NCI-H82 treated with DMSO at 0.1 percent for 48 hours (cell line): ENCODE measurements at regions not wholly inside any gene's neighbourhood (a gene's known extent, or its start where the extent isn't known, plus 50 kb on each side); places are given as distances from the start of the nearest gene placed in this dataset.
A peak's percentile ranks its signal among the peaks of the same experiment; 100 is the strongest.

ENCODE experiments used
- DNase-seq: peaks from one replicate; lab custom pipeline; 2025; ENCODE audit not compliant: unreplicated experiment; lab: John Stamatoyannopoulos, UW

DNA sequence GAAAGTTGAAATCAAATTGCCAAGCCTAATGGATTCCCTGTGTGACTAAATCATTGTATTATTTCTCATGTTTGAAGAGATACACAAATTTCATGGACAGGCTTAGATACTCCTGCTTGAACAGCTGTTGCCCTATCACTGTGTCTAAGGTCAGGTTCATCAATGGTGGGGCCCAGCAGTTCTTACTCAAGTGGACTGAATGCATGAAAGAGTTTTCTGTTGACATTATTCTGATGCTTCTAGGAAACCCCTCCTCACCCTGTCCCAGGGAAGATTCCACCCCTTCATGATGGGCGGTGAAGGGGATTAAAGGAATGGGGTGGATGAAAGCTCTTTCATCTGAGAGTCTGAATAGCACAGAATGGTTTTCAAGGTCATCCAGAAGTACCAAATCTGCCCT, 148.8 kb downstream of the INO80D start:
- DNase-seq, result no peak

DNA sequence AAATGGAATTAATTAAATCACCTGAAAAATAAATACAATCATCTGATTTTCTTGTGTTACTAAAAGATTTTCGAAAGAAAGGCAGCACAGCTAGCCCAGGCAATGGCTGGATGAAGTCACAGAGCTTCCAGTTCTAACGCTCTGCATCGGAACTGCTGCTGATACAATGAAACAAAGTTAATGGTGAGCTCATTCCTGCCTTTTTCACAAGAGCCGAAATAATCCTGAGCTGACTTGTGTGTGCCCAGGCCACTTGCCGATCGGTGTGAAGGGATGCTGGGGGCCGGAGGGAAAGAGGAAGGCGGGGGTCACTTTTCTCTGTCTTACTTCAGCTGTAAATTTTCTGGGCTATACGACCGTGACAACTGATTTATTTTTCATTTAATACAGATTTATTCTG, 149.5 kb downstream of the INO80D start:
- DNase-seq, result no peak

DNA sequence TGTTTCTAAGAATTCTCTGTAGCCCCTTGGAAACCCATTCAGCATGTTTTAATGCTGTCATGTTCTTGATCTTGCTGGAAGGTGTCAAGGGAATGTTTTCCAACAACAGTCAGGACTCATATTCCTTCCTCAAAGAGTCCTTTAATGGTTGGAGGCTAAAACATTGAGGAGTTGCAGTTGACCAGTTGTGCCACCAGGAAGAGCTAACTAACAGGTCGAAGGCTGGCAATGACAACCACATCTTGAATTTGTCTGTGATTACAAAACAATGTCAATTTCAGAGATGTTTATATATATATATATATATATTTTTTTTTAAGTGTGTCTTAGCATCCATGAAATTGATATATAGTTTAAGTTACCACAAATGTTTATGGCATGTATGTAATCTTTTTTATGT, 151.5 kb downstream of the INO80D start:
- DNase-seq, result no peak

DNA sequence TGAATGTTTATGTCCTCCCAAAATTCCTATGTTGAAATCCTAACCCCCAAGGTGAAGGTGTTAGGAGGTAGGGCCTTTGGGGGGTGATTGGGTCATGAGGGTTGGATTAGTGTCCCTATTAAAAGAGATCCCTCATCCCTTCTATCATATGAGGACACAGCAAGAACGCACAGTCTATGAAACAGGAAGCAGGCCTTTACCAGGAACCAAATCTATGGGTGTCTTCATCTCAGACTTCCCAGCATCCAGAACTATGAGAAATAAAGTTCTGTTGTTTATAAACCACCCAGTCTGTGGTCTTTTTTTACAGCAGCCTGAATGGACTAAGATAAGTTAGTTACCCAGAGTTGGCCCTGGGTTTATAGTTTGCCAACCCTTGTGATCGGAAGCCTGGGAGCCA, 153.1 kb downstream of the INO80D start:
- DNase-seq, result no peak

DNA sequence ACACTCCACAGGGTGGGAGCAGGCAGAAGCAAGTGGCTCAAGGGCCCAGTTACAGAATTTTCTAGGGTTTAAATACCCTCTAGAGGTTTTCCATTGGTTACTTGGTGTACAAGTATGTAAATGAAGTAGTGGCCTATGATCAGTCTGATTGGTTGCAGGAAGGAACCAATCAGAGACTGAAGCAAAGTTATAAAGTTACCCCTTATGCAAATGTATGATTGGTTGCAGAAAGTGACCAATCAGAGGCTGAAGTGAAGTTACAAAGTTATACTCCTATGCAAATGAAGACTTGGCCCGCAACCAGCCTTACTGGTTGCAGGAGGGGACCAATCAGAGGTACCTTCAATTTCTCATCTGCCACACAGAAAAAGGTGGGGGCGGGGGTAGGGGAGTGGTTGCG, 154.6 kb downstream of the INO80D start:
- DNase-seq, result no peak

DNA sequence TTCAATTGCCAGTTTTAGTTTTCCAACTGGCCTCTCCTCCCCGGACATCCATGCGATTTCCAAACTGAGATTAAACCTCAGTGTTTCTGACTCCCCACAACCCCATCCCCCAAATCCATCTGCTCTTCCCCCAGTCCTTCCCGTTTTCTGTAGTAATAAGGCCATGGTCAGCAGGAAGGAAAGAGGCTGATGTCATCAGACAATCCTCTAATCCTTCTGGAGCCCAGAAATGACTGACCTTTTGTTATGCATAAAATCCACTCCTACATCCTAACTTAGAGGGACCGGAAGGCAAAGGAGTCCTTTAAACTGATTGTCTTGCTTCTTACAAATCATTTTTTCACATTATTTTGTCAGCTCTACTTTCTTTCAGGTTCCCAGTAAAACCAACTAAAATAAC, 155.8 kb downstream of the INO80D start:
- DNase-seq, result peak; percentile 62

DNA sequence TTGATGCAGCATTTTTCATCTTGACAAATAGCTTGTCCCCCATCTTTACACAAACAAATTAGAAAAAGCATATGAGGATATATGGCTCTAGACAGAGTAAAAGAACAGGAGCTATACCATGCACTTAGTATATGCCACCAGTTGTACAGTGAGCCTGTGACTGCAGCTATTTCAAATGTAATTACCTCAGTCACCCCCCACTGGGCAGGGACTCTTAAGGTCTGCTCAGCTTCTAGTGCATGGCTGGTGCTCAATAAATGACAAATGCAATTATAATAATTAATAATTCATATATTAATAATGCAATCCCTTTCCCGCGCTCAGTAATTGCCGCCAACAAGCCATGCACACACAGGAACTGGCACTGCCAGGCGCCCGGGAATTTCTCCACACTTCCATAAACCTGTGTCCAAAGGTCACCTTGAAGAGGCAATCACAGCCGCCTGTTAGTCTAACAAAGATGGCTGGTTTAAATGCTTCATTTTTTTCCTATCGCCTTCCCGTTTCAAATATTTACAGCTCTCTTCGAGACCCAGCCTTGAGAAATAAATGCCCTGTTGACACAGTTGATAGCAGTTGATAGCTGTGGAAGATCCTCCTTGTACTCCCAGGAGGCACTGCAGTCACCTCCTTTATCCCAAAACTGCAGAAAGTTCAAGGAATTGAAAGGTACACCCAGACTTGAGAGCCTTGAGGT, 156.6 kb downstream of the INO80D start:
- no peak for DNase-seq

DNA sequence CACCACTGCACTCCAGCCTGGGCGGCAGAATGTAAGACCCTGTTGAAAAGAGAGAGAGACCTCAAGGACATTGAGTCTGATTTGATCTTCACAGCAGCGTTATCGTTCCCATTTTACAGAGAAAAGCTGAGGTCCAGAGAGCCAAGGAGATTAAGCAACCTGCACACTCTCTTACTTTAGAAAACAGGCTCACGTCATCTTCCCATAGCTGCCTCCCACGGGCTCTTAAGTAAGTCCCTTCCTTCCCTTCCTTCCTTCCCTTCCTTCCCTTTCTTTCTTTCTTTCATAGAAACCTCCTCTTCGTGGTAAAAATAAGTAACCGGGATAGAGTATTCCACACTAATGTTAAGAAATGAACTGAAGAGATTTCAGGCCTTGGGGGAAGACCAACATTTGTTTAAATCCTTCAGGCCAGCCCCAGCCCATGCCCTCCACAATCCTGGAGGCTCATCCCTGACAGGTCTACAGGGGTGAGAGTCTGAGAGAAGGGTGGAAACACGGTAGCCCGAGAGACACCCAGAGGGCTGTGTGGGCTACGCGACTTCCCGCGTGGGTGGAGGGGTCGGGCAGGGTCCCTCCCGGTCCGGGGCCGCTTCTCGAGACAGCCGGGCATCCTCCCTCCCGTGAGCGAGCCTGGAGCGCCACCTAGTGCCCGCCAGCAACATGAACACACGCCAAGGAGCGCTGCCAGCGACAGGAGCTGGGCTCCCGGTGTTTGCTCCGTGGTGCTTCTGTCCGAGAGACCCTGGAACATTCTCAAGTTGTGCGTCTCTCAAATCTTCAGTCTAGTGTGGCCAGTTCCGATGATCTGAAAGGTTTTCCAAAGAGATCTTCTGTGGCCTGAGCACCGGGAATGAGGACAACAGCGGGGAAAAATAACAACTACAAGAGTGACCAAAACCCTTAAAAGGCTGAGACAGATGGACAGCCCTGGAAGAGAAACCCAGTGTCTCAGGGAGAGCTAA, 160.3 kb downstream of the INO80D start:
- DNase-seq, result peak; percentile 43

DNA sequence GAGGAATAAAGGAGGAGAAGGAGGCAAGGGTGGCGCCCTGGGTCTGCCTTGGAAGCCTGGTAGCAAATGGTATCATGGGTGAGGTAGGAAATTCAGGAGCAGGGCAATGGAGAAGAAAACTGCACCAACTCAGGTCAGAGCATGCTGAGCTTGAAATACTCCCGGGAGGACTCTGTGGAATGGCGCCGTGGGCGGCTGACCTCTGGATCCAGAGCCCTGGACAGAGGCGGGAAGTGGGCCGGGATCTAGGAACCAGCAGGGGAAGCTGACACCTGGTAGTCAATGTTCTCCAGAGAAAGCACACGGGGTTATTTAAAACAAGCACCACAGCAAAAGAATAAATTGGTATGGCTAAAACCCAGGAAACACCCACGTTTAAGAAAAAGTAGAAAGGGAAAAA, 161.3 kb downstream of the INO80D start:
- DNase-seq, result no peak

DNA sequence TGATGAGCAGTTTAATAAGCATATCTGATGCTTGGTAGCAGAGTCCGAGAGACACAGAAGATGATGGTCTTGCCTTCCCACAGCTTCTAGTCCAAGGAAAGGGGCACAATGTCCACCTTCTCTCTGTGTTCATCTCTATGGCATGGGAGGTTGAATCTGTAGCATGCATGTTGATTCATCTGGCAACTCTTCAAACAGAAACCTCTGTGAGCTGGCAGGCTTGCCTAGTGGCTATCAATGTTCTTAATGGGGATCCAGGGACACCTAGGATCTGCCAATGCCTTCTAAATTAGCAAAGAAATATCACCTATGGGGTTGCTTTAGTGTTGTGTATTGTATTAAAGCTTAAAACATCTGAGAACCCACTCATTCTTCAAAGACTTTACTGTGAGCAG, 170.8 kb downstream of the INO80D start:
- no peak for DNase-seq

DNA sequence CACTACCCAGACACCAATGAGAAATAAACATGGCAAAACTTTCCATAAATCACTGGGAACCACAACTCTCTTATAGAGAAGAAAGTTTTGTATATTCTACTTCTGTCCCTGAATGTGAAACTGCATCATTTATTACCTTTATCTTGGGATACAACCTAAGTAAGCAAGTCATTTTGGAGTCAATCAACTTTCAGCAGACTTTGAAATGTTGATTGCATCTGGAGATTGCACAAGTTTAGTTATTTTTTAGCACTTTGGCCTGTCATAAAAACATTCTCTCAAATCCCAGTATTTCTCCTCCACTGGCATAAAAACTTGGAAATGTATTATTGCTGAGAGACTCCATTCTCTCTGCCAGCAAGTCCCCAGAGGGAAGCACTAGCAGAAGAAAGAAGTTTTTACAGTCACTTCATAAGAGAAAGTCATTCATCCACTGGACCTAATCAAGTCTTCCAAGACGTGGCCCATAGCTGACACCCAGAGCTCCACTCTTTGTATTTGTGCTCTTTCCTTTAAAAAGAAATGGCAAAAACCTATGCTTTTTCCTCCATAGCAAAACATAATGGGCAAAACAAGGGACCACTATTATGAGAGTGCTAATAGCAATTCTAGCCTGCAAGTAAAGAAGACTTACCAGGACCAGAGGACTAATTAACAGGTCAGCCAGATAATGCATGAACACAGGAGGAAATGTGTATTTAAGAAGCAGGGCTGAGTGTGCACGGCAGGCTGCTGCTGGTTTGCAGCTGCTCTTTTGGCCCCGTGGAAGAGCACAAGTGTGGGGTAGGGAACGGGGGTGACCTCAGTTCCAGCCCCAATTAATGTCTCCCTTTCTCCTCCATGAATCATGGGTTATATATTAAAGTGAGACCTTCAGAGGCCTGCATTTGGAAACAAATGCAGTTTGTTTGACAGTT, 171.5 kb downstream of the INO80D start:
- no peak for DNase-seq

DNA sequence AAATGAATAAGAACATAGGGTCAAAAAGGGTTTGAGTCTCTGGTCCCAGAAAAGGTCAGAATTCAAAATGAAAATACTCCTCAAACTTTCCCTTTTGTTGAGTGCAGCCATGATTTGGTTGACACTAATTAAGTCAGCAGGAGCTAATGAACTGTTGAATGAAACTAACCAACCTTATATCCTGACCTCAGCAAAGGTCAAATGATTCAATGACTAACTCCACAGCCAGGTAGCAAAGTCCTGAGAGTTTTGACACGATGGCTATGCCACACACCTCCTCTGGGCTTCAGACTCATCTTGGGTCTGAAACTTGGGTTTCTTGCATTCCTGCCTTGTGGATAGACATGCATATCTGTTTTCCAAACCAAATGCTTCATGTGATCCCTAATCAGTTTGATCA, 172.3 kb downstream of the INO80D start:
- DNase-seq, result no peak

DNA sequence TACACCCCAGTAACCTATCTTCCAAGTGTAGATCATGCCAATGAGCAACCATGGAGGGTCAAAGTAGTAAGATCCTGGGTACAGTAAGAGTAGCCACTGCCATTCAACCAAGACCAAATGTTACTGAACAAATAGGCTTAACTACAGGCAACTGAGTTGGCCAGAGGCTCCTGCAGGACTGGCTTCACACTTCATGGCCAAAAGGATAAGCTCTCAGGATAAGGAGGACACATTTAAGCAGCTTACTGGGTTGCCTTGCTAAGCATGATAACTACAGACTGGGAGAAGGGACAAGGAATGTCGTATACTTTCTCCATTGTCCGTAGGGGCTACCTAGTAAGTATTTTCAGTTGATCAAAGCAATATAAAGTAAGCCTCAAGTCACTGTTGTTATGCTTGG, 174.7 kb downstream of the INO80D start:
- peak; percentile 68 for DNase-seq

DNA sequence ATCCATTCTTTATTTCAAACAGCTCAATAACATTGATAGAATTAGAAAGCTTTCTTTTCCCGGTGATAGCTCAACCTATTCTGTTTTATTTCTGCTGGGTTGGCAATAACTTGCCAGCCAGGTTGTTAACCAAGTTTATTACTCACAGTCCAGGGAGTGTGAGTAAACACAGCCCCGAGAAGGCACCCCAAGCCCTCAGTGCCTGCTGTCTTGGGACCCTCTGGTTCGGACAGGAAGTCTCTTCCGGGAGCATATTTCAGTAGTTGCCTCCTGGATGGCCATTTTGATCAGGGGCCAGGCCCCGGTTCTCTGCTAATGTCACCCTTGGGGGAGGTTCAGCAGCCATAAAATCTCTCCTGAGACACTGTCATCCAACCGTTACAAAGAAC, 176.8 kb downstream of the INO80D start:
- DNase-seq, result no peak

DNA sequence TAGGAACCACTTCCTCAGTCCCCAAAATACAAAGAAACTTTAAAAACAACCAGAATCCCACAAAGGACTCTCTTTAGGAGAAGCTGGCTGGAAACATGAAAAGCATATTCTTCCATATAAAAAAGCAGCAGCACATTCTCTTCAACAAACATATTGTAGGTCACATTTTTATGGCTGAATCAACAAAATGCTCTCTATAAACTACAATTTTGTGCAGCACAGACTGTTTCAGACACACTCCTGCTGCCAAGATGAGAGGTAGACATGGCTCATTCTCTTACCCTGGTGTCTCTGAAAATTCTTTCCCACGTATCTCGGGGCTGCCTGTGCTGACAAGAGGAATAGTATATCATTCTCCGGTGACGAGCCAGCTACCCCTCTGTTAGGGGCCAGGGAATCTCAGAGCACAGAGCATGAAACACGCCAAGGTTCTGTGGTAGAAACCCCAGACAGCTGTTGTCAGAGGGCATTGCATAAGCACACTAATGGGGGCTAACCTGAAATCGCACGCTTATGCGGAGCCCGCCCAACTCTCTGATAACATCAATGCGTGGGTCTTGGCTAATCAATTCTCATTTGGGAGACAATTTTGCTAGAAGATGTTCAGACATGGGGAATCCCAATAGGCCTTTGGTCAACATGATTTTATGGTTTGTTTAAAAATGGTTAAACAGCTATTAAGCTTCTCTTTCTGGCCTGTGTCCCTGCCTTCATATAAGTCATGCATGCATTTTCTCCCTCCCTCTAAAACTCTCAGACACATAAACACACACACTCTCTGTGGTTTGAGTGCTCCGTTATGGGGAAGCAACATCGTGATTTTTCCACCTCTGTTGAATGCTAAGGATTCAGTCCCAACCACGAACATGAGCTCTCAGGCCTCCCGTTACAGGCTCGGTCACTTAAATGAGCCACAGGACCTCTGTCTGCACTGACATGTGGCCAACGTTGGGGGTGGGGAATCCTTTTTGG, 177.5 kb downstream of the INO80D start:
- no peak for DNase-seq

DNA sequence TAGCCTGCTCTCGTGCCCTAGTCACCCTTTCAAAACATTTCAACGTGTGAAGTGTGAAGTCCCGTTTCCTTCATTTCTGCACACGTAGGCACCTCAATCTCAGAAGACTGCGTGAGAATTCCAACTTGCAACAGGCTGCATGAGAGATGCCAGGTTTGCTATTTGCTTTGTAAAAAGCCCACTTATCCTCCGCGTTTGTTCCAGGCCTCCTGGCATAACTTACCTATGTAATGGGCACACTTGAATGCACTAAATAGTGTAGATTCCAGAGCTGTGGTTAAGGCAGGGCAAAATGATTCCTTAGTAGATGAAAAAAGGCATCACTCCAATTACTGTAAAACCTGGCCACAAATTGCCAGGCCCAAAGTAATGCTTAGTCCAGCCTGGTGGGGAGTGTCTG, 179.6 kb downstream of the INO80D start:
- no peak for DNase-seq

DNA sequence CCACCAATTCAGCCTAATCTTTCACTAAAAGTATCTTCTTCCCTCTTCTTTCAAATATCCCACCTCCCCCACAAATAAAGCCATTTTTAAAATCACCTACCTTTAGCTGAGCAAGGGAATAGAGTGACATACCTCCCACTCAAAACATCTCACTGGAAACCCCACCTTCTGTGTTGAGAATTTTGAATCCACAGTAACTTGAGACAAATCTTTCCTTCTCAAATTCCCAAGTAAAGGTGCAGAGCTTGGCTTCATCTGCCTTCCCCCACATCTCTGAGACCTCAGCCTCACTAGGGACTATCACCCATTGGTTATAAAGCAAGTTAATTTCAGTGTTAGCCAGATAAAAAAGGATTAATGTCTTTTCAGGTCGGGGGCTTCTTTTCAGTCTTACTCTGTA, 180.4 kb downstream of the INO80D start:
- no peak for DNase-seq

DNA sequence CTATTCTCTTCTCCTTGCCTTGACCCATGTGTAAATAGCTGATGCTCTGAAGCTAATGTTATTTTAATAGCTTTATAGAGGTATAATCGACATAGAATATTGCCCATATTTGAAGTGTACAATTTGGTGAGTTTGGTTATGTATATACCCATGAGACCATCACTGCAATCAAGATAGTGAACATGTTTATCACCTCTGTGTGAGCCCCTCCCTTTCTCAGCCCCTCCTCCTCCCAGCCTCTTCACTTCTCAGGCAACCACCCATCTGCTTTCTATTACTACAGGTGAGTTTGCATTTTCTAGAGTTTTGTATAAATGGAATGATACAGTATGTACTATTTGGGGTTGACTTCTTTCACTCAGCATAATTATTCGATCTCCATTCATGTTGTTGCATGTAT, 181.1 kb downstream of the INO80D start:
- no peak for DNase-seq

DNA sequence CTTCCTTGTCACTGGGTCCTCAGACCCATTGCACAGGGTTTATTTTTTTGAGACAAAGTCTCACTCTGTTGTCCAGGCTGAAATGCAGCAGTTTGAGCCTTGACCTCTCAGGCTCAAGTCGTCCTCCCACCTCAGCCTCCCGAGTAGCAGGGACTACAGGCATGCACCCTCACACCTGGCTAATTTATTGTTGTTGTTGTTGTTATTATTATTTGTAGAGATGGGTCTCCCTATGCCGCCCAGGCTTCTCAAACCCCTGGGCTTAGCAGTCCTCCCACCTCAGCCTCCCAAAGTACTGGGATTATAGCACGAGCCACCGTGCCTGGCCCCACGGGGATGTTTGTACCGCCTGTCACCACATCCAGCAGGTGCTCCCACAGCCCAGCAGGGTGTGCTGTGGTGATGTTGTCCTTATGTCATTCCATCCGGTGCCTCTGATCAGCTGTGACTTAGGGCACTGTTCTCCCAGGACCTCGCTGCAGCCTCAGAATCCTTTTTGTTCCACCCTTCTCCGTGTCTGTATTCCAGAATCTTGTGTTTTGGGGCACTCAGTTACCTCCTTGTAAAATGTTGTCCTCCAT, 182.3 kb downstream of the INO80D start:
- peak; percentile 7 for DNase-seq

DNA sequence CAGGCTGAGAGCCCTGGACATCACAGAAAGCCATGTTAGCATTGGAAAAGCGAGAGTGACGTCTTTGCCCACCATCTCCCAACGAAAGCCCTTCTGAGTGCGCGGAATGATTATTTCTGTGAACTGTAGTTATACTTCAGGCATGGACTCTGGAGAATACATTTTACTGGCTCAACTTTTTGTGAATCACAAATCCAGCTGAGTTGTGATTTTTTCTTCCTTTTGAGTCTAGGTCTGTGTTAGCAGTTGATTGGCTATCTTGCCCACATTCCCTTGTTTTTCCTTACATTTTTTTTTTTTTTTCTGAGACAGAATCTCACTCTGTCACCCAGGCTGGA, 183.1 kb downstream of the INO80D start:
- no peak for DNase-seq
